ENCODE measurements at regions not wholly inside any gene's neighbourhood (a gene's known extent, or its start where the extent isn't known, plus 50 kb on each side); places are given as distances from the start of the nearest gene placed in this dataset.
"Not testable (repeated sequence)": the region's sequence is repeated elsewhere in the genome, so short reads cannot be mapped to it uniquely, and the experiment has no call there.

- no peak for DNase-seq (ENCODE audit: low read depth, low spot score)
Measured at GRCh38 chr12:131213896-131214442, 260.3 kb downstream of the ADGRD1 start.

DNA sequence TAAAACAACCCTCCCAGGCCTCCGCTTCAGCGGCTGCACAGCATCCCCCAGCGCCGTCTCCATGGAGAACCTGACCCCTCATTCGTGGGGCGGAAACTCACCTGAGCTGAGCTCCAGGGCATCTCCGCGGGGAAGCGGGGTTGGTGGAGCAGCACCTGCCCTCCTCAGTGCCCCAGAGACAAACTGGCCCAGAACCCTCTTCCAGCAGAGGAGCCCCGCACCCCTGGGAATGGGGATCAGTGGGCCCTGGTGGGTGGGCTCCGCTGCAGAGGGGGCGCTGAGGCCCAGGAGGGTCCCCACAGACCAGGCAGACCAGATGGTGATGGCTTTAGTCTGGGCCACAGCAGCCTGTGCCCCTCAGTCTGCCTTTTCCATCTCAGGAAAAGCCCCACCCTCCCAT is 261.2 kb downstream of the ADGRD1 start:
- not testable (repeated sequence) for DNase-seq (ENCODE audit: low read depth, low spot score)

DNA sequence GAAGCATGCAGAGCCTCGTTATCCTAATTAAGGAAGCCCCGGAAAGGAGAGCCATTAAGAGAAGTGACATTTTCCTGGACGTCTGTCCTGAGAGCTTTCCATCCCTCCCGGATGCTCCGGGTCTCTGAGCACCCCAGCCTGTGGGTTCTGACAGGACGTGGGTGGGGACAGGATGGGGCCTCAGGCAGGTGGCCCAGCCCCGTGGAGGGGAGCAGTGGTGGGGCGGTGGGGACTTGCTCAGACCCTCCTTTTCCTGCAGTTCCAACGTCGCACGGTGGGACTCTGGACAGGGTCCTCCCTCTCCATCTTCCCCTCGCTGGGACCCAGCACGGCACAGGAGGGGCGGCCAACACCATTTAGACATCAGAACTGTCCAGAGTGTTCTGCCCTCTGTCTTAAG is 262.9 kb downstream of the ADGRD1 start:
- DNase-seq (ENCODE audit: low read depth, low spot score) = not testable (repeated sequence)

GRCh38 chr12:131217024-131217586 is 263.4 kb downstream of the ADGRD1 start:
- DNase-seq (ENCODE audit: low read depth, low spot score) = peak; percentile 59

DNA sequence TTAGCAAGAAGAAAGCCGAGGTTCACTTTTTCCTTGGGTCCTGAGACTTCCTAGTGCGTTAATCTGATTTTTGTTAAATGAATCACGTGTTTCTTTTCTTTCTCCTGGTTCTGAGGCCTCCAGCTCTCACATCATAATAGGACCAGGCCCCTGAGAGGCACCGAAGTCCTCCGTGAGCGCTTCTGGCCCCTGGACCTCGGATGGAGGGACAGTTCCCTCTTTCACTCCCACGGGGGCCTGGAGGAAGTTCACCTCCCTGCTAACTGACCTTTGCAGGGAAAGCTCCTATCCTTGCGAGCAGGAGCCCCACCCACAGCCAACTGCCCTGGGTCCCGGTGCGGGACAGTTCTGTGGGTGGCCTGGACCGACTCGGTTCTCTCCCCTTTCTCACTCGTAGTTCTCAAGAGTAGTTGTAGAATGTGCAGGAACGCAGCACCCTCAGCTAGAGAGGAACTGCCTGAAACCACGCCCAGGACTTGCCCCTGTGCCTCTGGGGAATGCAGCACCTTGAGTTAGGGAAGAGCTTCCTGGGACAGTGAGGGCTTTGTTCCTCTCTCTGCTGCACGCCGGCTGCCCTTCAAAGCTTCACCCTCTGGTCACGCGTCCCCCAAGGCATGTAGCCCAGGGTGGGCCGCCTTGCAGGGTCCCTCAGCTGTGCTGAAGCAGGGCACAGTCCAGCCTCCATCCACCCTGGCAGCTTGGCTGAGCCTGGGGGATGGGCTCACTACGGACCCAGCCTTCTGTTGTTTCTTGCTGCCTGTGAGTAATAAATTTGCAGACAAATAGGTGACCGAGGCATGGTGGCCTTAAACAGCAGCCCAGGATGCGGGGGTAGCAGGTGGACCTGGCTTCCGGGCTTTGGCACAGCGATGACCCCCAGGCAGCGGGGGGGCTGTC is 264.6 kb downstream of the ADGRD1 start:
- DNase-seq (ENCODE audit: low read depth, low spot score) = peak; percentile 64

DNA sequence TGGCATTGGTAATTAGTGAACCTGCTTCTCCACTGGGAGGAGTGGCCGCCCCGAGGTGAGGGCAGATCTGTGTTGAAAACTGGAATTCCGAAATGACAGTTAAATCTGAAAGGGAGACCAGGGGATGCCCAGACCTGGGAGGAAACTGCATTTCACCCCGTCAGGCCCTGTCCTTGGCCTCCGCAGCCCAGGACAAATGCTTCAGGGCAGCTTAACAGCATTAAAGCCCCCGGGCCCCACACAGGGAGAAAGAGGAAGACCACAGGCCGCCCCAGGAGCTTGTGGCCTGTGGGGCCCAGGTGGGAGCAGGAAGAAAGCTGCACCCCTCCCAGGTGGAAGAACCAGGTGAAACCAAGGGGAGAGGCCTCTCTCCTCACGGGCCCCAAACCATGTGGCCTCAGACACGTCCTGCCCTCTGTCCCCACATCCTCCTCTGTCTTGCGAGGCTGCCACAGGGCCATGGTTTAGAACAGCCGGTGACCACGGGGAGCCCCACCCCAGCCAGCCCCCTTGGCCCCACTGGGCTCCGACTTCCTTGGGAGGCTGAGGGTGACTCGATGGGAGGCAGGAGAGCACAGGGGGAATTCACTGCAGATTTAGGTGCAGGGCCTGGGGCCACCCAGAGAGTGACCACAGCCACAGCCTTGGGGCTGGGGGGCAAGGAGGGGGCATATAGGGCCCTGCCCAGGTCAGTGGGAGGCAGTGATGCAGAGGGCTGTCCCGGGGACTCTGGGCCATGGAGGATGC is 265.4 kb downstream of the ADGRD1 start:
- DNase-seq (ENCODE audit: low read depth, low spot score) = no peak

DNA sequence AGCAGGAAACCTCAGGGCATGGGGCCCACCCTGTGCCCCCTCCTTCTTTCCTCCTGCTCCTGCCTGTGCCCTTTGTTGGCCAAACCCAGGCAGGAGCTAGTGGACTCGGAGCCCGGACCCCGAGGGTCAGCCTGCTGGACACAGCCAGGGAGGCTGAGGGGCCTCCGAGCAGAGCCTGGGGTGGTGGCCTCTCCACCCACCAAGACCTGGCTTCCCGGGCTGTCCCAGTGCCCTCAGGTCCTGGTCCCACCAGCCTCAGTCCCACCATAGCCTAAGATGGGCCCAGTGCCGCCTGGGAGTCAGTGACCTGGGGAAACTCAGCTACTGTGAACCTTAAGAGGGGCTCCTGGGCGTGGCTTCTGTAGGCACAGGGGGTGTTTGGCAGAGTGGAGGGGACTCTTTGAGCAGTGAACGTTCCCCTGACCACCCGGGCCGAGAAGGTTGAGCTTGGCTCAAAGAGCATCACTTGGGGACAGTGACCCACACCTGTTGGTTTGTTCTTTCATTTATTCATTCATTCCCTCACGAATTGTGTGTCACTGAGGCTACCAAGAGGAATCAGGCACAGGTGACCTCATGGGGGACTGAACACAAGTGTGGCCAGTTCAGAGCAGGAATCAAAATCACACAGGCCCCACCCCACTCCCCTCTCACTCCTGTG is 266.1 kb downstream of the ADGRD1 start:
- no peak for DNase-seq (ENCODE audit: low read depth, low spot score)

- no peak for DNase-seq (ENCODE audit: low read depth, low spot score)
Measured at GRCh38 chr12:131220331-131220685, 266.6 kb downstream of the ADGRD1 start.

- DNase-seq (ENCODE audit: low read depth, low spot score) = no peak
Measured at GRCh38 chr12:131221061-131221956, 267.6 kb downstream of the ADGRD1 start.

- DNase-seq (ENCODE audit: low read depth, low spot score) = no peak
Measured at GRCh38 chr12:131221957-131222328, 268.2 kb downstream of the ADGRD1 start.

GRCh38 chr12:131222329-131223139 is 268.8 kb downstream of the ADGRD1 start:
- no peak for DNase-seq (ENCODE audit: low read depth, low spot score)

GRCh38 chr12:131223171-131223761 is 269.6 kb downstream of the ADGRD1 start:
- no peak for DNase-seq (ENCODE audit: low read depth, low spot score)

DNA sequence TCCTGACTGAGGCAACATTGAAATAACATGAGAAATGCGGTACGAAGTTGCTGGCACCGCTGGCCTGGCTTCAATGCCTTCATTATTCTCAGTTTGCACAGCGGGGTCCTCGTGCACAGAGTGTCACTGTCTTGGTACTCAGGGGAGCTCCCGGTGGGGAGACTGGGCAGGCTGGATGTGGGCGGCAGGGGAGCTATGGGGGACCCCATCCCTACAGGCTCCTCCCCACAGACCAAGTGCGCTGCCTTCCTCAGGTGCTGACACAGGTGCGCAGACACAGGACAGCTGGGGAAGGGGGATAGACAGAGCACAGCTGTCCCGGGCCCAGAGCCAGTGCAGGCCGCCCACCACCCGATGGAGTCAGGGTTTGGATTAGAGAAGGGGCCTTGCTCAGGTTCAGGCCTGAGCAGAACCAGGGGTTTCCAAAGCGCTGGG is 270.1 kb downstream of the ADGRD1 start:
- no peak for DNase-seq (ENCODE audit: low read depth, low spot score)

DNA sequence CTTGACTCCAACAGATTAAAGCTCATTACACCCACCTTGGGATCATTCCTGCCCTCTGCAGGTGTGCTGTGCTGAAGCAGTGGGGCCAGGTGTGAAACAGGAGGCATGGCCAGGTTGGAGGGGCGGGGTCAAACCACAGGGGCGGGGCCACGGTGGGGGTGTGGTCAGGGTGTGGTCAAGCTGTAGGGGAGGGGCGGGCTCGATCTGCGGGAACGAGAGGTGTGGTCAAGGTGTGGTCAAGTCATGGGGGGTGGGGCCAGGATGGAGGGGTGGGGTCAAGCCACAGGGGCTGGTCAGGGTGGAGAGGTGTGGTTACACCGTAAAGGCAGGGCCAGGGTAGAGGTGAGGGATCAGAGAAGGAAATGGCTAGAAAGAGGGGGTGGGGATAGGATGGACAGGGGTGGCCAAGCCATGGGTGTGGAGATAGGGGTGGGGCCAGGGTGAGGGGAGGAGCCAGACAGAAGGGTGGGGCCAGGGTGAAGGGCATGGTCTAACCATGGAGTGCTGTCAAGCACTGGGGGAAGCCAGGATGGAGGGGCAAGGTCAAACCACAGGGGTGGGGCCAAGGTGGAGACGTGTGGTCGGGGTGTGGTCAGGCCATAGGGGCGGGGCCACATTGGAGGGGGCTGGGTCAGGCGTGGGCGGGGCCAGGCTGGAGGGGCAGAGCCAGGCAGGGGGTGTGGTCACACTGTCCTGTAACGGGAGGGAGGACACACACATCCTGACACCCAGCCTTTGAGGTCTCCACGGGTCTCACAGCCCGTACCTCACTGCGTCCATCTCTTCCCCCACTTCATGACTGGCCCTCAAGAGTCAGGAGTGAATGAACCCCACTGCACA is 270.7 kb downstream of the ADGRD1 start:
- DNase-seq (ENCODE audit: low read depth, low spot score) = peak; percentile 79

GRCh38 chr12:131225066-131225380 is 271.3 kb downstream of the ADGRD1 start:
- not testable (repeated sequence) for DNase-seq (ENCODE audit: low read depth, low spot score)

GRCh38 chr12:131226345-131227265 is 272.9 kb downstream of the ADGRD1 start:
- no peak for DNase-seq (ENCODE audit: low read depth, low spot score)

DNA sequence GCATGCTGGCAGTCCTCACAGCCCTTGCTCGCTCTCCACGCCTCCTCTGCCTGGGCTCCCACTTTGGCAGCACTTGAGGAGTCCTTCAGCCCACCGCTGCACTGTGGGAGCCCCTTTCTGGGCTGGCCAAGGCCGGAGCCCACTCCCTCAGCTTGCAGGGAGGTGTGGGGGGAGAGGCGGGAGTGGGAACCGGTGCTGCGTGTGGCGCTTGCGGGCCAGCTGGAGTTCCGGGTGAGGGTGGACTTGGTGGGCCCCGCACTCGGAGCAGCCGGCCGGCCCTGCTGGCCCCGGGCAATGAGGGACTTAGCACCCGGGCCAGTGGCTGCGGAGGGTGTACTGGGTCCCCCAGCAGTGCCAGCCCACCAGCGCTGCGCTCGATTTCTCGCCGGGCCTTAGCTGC is 273.9 kb downstream of the ADGRD1 start:
- not testable (repeated sequence) for DNase-seq (ENCODE audit: low read depth, low spot score)

DNA sequence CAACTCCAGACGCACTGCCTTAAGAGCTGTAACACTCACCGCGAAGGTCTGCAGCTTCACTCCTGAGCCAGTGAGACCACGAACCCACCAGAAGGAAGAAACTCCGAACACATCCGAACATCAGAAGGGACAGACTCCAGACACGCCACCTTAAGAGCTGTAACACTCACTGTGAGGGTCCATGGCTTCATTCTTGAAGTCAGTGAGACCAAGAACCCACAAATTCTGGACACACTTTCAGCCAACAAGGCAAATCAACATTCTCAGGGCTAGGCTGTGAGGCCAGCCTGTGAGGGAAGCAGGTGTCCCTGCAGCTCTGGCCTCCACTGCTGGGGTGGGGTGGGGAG is 275.3 kb downstream of the ADGRD1 start:
- not testable (repeated sequence) for DNase-seq (ENCODE audit: low read depth, low spot score)
